IMR-90 (cell line): ENCODE measurements at regions not wholly inside any gene's neighbourhood (a gene's known extent, or its start where the extent isn't known, plus 50 kb on each side); places are given as distances from the start of the nearest gene placed in this dataset.

Experiments
- ATAC-seq: fragments of 200-7000 bp; cut with Tn5 transposase; 2 replicates; pipeline ENCODE4 v1.9.1; 2020; ENCODE audit warnings: low read depth, mild to moderate bottlenecking, moderate library complexity
- BruUV-seq: library from RNA; stranded (reverse); fragments of 400-500 nt; replicated peaks from 2 replicates; lab custom pipeline; 2021; lab: Mats Ljungman, UMichigan
- CTCF ChIA-PET: fragments of 300-600 bp; formaldehyde crosslinking; extraction: SDS; loops from one replicate; lab custom pipeline; 2021; ENCODE audit warnings: antibody characterized with exemption; lab: Yijun Ruan, JAX
- POLR2A ChIA-PET: fragments of 300-600 bp; sonication (Branson Sonifier 250); formaldehyde crosslinking; loops from one replicate; lab custom pipeline; 2022; ENCODE audit warnings: antibody characterized with exemption; ENCODE audit not compliant: unreplicated experiment; lab: Charles Lee
- DNase-seq: peaks from one replicate; pipeline ENCODE4 v3.0.0; 2013
- H2AFZ ChIP-seq: replicated peaks from 2 replicates; pipeline ENCODE3; 2013; ENCODE audit warnings: low read length, mild to moderate bottlenecking; ENCODE audit not compliant: poor library complexity
- H2AK5ac ChIP-seq: 2 replicates; pipeline ENCODE4 v1.6.1; 2013; ENCODE audit warnings: low read depth, low read length, inconsistent platforms
- H2AK9ac ChIP-seq: replicated peaks from 2 replicates; pipeline ENCODE3; 2013; ENCODE audit warnings: mild to moderate bottlenecking, low read depth, low read length, moderate library complexity; ENCODE audit not compliant: poor library complexity
- H2BK120ac ChIP-seq: 2 replicates; pipeline ENCODE4 v1.6.1; 2013; ENCODE audit warnings: low read depth, low read length, inconsistent platforms
- H2BK15ac ChIP-seq: 3 replicates; pipeline ENCODE4 v1.6.1; 2013; ENCODE audit warnings: low read depth, low read length, inconsistent platforms
- H2BK20ac ChIP-seq: 2 replicates; pipeline ENCODE4 v1.6.1; 2013; ENCODE audit warnings: low read depth, mild to moderate bottlenecking, inconsistent platforms, low read length, moderate library complexity
- H2BK5ac ChIP-seq: 2 replicates; pipeline ENCODE4 v1.6.1; 2013; ENCODE audit warnings: mild to moderate bottlenecking, low read depth, low read length, inconsistent platforms; ENCODE audit not compliant: poor library complexity, severe bottlenecking
- H3K14ac ChIP-seq: replicated peaks from 2 replicates; pipeline ENCODE4 v1.6.1; 2013; ENCODE audit warnings: low read depth, low read length, inconsistent platforms
- H3K18ac ChIP-seq: 2 replicates; pipeline ENCODE4 v1.6.1; 2013; ENCODE audit warnings: low read depth, low read length, control low read depth
- H3K23ac ChIP-seq: 2 replicates; pipeline ENCODE4 v1.6.1; 2013; ENCODE audit warnings: low read depth, low read length, inconsistent platforms
- H3K27ac ChIP-seq: 2 replicates; pipeline ENCODE4 v1.5.1; 2013; ENCODE audit warnings: mild to moderate bottlenecking, control low read depth, low read length; ENCODE audit not compliant: insufficient read depth
- H3K27me3 ChIP-seq: 2 replicates; pipeline ENCODE4 v1.6.1; 2013; ENCODE audit warnings: low read length; ENCODE audit not compliant: control insufficient read depth, insufficient read depth
- H3K36me3 ChIP-seq: 2 replicates; pipeline ENCODE4 v1.6.1; 2013; ENCODE audit warnings: low read length, mixed read lengths; ENCODE audit not compliant: control insufficient read depth, insufficient read depth
- H3K4ac ChIP-seq: 2 replicates; pipeline ENCODE4 v1.6.1; 2013; ENCODE audit warnings: low read depth, low read length, inconsistent platforms
- H3K4me1 ChIP-seq: 2 replicates; pipeline ENCODE4 v1.6.1; 2013; ENCODE audit warnings: low read length, mixed read lengths; ENCODE audit not compliant: control insufficient read depth, insufficient read depth
- H3K4me2 ChIP-seq: 2 replicates; pipeline ENCODE4 v1.6.1; 2013; ENCODE audit warnings: low read depth, mild to moderate bottlenecking, control low read depth, low read length, moderate library complexity
- H3K4me3 ChIP-seq: 2 replicates; pipeline ENCODE4 v1.5.1; 2013; ENCODE audit warnings: low read depth, mild to moderate bottlenecking, control low read depth, low read length, moderate library complexity; ENCODE audit not compliant: insufficient read depth
- H3K56ac ChIP-seq: 2 replicates; pipeline ENCODE4 v1.6.1; 2013; ENCODE audit warnings: low read length, inconsistent platforms; ENCODE audit not compliant: insufficient read depth; ENCODE audit errors: extremely low read depth
- H3K79me1 ChIP-seq, 2 experiments: 2 replicates each; pipeline ENCODE4 v1.6.1; 2013; ENCODE audit warnings: low read length in 2 of 2, inconsistent platforms in 1 of 2, low read depth in 1 of 2
- H3K9ac ChIP-seq: 2 replicates; pipeline ENCODE4 v1.6.1; 2013; ENCODE audit warnings: low read depth, low read length, control low read depth
- H3K9me1 ChIP-seq: 2 replicates; pipeline ENCODE4 v1.6.1; 2013; ENCODE audit warnings: low read length, inconsistent platforms; ENCODE audit not compliant: insufficient read depth
- H3K9me3 ChIP-seq: 2 replicates; pipeline ENCODE4 v1.6.1; 2013; ENCODE audit warnings: low read length; ENCODE audit not compliant: control insufficient read depth, insufficient read depth
- H4K20me1 ChIP-seq: 2 replicates; pipeline ENCODE4 v1.6.1; 2013; ENCODE audit warnings: low read length, inconsistent platforms; ENCODE audit not compliant: insufficient read depth
- H4K5ac ChIP-seq: 2 replicates; pipeline ENCODE4 v1.6.1; 2013; ENCODE audit warnings: mild to moderate bottlenecking, low read depth, low read length, control low read depth
- H4K8ac ChIP-seq, 2 experiments: 2 replicates each; pipeline ENCODE4 v1.6.1; 2013; ENCODE audit warnings: low read depth in 2 of 2, low read length in 2 of 2, control low read depth in 1 of 2, inconsistent platforms in 1 of 2
- H4K91ac ChIP-seq: 2 replicates; pipeline ENCODE4 v1.6.1; 2013; ENCODE audit warnings: low read depth, low read length, inconsistent platforms; ENCODE audit not compliant: insufficient read depth
- WGBS, 2 experiments: methylation state at CpG; one replicate each; pipeline versions ENCODE4 v1.1.5 to v1.1.7; 2013; ENCODE audit warnings: missing lambda C conversion rate in 2 of 2; ENCODE audit not compliant: insufficient read length in 1 of 2; ENCODE audit errors: extremely low coverage in 2 of 2; 5-methylcytosine and 5-hydroxymethylcytosine counted together
- dilution Hi-C: fragments of 300-500 bp; cut with HindIII; formaldehyde crosslinking; loops from one replicate; pipeline ENCODE4 v1.14.3; 2018; ENCODE audit warnings: low sequenced_read_pairs; ENCODE audit not compliant: unreplicated experiment
- in situ Hi-C: fragments of 300-500 bp; cut with MboI; formaldehyde crosslinking; loops from 3 replicates; pipeline ENCODE4 v1.14.3; 2019; ENCODE audit warnings: low sequenced_read_pairs, inconsistent platforms, mixed read lengths
- intact Hi-C: fragments of 100-400 bp; cut with micrococcal nuclease; formaldehyde crosslinking; loops from 2 replicates; pipeline ENCODE4 v1.10.0; 2022
- TF ChIP-seq, protein P1 (sequence below): conservative IDR thresholded peaks from 2 replicates; pipeline ENCODE4 v1.5.1; 2012; ENCODE audit warnings: mild to moderate bottlenecking, low read depth, low read length, improper control_type of control experiment
- TF ChIP-seq, protein P2 (sequence below): fragments of 150-350 bp; IDR thresholded peaks from 2 replicates; pipeline ENCODE4 v1.6.1; 2016; ENCODE audit warnings: low read depth, mild to moderate bottlenecking, low read length, moderate library complexity, borderline replicate concordance

DNA sequence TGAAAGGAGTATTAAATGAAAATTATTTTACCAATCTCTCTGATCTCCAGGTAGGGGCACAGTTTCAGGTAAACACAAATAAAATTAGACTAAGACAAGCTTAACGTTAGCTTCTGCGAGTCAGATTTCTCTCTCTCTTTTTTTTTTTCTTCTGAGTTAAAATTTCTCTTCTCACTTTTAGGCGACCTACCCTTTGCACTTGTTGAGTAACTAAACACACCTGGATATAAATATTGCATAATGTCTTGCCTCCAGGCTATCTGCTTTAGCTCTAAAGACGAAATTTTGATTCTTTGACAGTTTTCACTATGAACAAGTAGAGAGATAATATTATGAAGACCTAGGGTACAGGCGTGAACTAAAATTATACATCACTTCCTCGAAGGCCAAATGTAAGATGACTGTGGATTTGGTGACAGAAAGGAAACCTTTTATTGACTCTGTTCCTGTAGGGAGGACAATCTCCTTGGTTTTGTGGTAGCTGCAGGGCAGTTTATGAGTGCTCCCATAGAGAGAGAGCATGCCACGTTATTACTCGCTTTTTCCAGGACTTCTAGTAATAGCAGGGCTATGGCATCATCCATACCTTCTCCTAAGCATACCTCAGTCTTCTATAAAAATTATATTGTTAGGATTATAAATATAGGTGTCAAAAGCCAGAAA is 303.8 kb upstream of the NEGR1 start:
- Histone ChIP-seq H2AK5ac (no peak overlapping the region), H3K9me3 (no peaks in the 10 kb centered on the region), H3K56ac (no peak overlapping the region), H3K27me3 (no peaks in the 10 kb centered on the region), H3K27ac (no peak overlapping the region), H4K20me1 (no peaks in the 10 kb centered on the region), H3K79me1 (no peaks in the 10 kb centered on the region), H3K4me3 (no peak overlapping the region), H2BK120ac (no peak overlapping the region), H3K36me3 (no peaks in the 10 kb centered on the region), H4K8ac (no peak overlapping the region), H3K9ac (no peak overlapping the region), H2BK15ac (no peak overlapping the region), H2BK20ac (no peak overlapping the region), H3K4ac (no peak overlapping the region), H3K23ac (no peak overlapping the region), H2AK9ac (no peak overlapping the region), H2AFZ (no peak overlapping the region), H3K18ac (no peak overlapping the region), H3K4me2 (no peak overlapping the region), H3K4me1 (no peaks in the 10 kb centered on the region), H3K14ac (no peak overlapping the region), H2BK5ac (no peak overlapping the region), H3K9me1 (no peaks in the 10 kb centered on the region), H4K5ac (no peak overlapping the region), H4K91ac (no peak overlapping the region)
- in situ Hi-C loops = no loop called here
- ATAC-seq = no peak
- POLR2A ChIA-PET = no interaction called here
- intact Hi-C loops = no loop called here
- TF ChIP-seq, protein P1, sequence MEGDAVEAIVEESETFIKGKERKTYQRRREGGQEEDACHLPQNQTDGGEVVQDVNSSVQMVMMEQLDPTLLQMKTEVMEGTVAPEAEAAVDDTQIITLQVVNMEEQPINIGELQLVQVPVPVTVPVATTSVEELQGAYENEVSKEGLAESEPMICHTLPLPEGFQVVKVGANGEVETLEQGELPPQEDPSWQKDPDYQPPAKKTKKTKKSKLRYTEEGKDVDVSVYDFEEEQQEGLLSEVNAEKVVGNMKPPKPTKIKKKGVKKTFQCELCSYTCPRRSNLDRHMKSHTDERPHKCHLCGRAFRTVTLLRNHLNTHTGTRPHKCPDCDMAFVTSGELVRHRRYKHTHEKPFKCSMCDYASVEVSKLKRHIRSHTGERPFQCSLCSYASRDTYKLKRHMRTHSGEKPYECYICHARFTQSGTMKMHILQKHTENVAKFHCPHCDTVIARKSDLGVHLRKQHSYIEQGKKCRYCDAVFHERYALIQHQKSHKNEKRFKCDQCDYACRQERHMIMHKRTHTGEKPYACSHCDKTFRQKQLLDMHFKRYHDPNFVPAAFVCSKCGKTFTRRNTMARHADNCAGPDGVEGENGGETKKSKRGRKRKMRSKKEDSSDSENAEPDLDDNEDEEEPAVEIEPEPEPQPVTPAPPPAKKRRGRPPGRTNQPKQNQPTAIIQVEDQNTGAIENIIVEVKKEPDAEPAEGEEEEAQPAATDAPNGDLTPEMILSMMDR = no peak
- TF ChIP-seq, protein P2, sequence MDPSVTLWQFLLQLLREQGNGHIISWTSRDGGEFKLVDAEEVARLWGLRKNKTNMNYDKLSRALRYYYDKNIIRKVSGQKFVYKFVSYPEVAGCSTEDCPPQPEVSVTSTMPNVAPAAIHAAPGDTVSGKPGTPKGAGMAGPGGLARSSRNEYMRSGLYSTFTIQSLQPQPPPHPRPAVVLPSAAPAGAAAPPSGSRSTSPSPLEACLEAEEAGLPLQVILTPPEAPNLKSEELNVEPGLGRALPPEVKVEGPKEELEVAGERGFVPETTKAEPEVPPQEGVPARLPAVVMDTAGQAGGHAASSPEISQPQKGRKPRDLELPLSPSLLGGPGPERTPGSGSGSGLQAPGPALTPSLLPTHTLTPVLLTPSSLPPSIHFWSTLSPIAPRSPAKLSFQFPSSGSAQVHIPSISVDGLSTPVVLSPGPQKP = no peak
- no peak for DNase-seq
- no TSS peak for BruUV-seq
- CTCF ChIA-PET = interaction anchor here (0.6 to 1.0 kb wide), 2 partner anchors 29 to 1864 kb away, joined by 3 read pairs; no protein-coding TSS in a partner anchor
- no CpG with 5 or more reads among the region's 8 CpGs for WGBS, 2 experiments
- dilution Hi-C loops = no loop called here
